ENCODE measurements at regions not wholly inside any gene's neighbourhood (a gene's known extent, or its start where the extent isn't known, plus 50 kb on each side); places are given as distances from the start of the nearest gene placed in this dataset.
"Not testable (repeated sequence)": the region's sequence is repeated elsewhere in the genome, so short reads cannot be mapped to it uniquely, and the experiment has no call there.

DNA sequence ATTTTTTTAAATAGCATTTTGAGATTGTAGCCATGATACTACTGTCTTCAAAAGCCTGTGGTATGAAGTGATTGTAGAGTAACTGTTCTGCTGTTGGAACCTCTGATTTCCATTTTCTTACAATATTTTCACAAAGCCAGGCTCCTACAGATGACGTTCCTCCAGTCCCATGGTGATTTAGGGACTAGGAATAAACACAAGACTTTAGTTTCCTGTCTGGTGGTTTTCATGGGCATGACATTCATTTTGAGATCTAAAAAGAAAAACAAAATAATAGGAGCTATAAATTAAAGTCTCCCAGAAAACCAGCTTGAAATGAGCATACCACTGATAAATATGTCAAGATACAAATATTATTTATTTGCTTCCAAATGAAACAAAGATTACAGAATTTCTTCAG lies 1223.5 kb upstream of the CELF4 start:
- H3K27ac ChIP-seq: no peak overlapping the region
- TF ChIP-seq, protein P1, sequence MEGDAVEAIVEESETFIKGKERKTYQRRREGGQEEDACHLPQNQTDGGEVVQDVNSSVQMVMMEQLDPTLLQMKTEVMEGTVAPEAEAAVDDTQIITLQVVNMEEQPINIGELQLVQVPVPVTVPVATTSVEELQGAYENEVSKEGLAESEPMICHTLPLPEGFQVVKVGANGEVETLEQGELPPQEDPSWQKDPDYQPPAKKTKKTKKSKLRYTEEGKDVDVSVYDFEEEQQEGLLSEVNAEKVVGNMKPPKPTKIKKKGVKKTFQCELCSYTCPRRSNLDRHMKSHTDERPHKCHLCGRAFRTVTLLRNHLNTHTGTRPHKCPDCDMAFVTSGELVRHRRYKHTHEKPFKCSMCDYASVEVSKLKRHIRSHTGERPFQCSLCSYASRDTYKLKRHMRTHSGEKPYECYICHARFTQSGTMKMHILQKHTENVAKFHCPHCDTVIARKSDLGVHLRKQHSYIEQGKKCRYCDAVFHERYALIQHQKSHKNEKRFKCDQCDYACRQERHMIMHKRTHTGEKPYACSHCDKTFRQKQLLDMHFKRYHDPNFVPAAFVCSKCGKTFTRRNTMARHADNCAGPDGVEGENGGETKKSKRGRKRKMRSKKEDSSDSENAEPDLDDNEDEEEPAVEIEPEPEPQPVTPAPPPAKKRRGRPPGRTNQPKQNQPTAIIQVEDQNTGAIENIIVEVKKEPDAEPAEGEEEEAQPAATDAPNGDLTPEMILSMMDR (conservative IDR thresholded peaks at IDR 0.05): no peak

DNA sequence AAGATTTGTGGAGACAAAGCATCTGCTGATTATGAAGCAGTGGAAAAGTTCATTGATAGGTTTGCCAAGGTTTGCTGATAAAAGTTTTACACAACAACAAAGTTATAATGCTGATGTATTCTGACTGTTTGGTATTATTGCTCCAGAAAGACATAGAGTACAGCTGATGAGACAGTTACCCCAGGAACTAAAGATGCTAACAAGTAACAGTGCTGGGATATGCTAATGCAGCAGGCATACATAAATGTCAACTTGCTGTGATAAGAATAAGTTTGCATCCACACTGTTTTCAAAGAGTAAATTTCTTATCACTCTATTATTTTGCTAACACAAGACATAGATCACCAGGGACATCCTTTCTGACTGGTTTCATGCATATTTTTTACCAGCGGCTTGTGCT lies 1221.3 kb upstream of the CELF4 start:
- TF ChIP-seq, protein P1 (conservative IDR thresholded peaks at IDR 0.05): no peak
- H3K27ac ChIP-seq: no peak overlapping the region

DNA sequence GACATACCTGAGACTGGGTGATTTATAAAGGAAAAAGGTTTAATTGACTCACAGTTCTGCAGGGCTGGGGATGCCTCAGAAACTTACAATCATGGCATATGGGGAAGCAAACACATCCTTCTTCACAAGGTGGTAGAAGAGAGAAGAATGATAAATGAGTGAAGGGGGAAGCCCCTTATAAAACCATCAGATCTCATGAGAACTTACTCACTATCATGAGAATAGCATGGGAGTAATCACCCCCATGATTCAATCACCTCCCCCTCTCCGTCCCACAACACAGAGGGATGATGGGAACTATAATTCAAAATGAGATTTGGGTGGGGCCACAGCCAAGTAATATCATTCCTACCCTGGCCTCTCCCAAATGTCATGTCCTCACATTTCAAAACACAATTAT lies 1206.0 kb upstream of the CELF4 start:
- H3K27ac ChIP-seq: not testable (repeated sequence)

DNA sequence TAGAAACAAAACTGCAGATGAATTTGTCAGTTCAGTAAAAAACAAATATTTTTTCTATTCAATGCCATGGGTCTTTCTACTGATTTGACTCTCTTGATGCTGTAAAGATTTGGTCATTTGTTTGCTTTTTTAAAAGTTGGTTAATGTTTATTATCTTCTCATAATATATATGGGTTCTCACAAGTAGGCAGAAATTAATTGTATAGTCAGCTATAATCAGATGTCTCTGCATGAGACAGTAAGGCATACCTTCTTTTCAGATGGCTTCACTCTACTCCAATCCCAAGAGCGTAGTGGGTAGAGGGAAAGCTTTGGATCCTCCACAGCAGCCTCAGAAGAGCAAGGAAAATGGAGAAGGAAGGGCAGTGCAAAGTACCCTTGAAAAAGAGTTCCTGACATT lies 1202.9 kb upstream of the CELF4 start:
- no peak overlapping the region for H3K27ac ChIP-seq
- TF ChIP-seq, protein P1 (conservative IDR thresholded peaks at IDR 0.05): no peak

DNA sequence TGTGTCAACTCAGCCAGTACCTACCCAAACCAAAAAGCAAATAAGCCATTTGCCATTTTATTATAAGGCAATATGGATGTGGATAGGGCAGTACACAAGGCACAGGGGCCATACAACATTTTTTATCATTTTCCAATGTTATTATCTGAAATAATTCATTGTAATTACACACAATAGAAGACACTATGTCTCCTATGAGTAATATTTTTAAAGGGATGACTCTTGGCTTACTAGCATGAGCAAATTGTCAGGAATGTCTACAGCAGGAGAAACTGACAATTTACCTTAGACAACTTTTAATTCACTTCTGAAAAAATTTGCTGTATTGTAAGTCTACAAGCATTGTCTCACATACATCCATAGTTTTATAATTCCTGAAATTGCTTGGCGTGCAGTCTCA lies 1193.9 kb upstream of the CELF4 start:
- no peak overlapping the region for H3K27ac ChIP-seq
- TF ChIP-seq, protein P1 (conservative IDR thresholded peaks at IDR 0.05): no peak

GRCh38 chr18:38756436-38756835 lies 1190.8 kb upstream of the CELF4 start:
- H3K27ac ChIP-seq: no peak overlapping the region
- TF ChIP-seq, protein P1 (conservative IDR thresholded peaks at IDR 0.05): no peak

GRCh38 chr18:38752430-38752829 lies 1186.8 kb upstream of the CELF4 start:
- TF ChIP-seq, protein P1 (conservative IDR thresholded peaks at IDR 0.05): no peak
- H3K27ac ChIP-seq: no peak overlapping the region

GRCh38 chr18:38751898-38752297 lies 1186.3 kb upstream of the CELF4 start:
- TF ChIP-seq, protein P1 (conservative IDR thresholded peaks at IDR 0.05): no peak
- no peak overlapping the region for H3K27ac ChIP-seq

All from VCaP (cell line).